Adipocyte (in vitro differentiated cells): ENCODE measurements at regions not wholly inside any gene's neighbourhood (a gene's known extent, or its start where the extent isn't known, plus 50 kb on each side); places are given as distances from the start of the nearest gene placed in this dataset.

Experiments used
- DNase-seq: peaks from one replicate; pipeline ENCODE4 v3.0.0-alpha.2; 2015; ENCODE audit warnings: low read depth
- H3K27me3 ChIP-seq: replicated peaks from 2 replicates; pipeline ENCODE4 v1.7.0; 2013; ENCODE audit warnings: mild to moderate bottlenecking, low read length, moderate library complexity; ENCODE audit not compliant: control insufficient read depth, insufficient read depth
- H3K36me3 ChIP-seq: 2 replicates; pipeline ENCODE4 v1.7.0; 2013; ENCODE audit warnings: low read length, mild to moderate bottlenecking, moderate library complexity; ENCODE audit not compliant: control insufficient read depth, insufficient read depth, severe bottlenecking
- H3K4me1 ChIP-seq: 2 replicates; pipeline ENCODE4 v1.7.0; 2013; ENCODE audit warnings: mild to moderate bottlenecking, low read length, moderate library complexity; ENCODE audit not compliant: control insufficient read depth, insufficient read depth
- H3K4me3 ChIP-seq: 2 replicates; pipeline ENCODE4 v1.7.0; 2013; ENCODE audit warnings: mild to moderate bottlenecking, low read length, moderate library complexity
- H3K9ac ChIP-seq: 2 replicates; pipeline ENCODE4 v1.7.0; 2013; ENCODE audit warnings: mild to moderate bottlenecking, low read length, moderate library complexity
- H3K9me3 ChIP-seq: 2 replicates; pipeline ENCODE4 v1.7.0; 2013; ENCODE audit warnings: mild to moderate bottlenecking, low read length, moderate library complexity; ENCODE audit not compliant: control insufficient read depth

DNA sequence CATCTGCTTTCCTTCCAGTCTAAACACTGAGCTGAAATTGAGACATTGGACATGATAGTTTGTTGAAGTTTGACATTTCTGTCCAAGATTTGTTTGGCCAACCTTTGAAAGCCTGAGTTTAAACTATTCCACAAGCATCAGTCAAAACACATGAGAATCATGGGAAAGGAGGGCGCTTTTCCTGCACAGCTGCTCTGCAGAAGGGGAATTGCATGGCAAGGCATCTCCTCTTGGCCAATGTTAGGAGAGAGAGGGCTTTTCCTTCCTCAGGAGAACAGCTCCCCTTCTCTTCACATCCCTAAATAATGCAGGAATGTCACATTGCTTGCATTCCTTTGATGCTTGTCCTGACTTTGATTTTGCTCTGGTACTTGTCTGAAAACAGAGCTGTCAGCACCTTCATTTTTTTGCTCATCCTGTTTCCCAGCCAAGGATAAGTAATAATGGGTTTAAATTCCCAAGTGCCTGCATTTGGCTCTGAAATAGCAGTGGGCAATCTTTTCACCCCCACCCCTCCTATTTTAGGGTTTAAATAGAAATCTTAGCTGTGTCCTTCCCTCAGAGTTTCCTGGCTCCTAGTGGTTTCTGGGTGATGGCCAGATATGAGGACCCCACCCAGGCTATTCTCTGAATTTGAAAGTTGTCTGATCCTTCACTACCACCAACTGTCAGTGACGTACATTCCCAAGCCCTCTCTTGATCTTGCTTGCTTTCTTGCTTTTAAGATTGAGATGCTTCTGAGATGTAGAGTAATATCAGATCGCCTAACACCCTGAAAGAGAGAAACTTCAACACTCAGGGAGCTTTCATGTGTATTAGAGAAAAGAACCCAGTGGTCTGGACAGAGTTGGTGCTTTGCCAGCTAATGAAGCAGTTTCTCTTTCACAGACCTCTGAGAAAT lies 75.2 kb upstream of the NPVF start:
- no peaks in the 10 kb centered on the region for H3K36me3 ChIP-seq
- no peak overlapping the region for H3K9ac ChIP-seq
- no peaks in the 10 kb centered on the region for H3K27me3 ChIP-seq
- no peaks in the 10 kb centered on the region for H3K9me3 ChIP-seq
- H3K4me1 ChIP-seq: peaks cover 6% of the 10 kb centered on the region
- H3K4me3 ChIP-seq: no peak overlapping the region
- no peak for DNase-seq

GRCh38 chr7:25304691-25305090 lies 76.4 kb upstream of the NPVF start:
- Histone ChIP-seq H3K27me3 (no peaks in the 10 kb centered on the region), H3K9me3 (no peaks in the 10 kb centered on the region), H3K4me1 (peaks cover 6% of the 10 kb centered on the region), H3K4me3 (no peak overlapping the region), H3K36me3 (no peaks in the 10 kb centered on the region), H3K9ac (no peak overlapping the region)
- DNase-seq: no peak

DNA sequence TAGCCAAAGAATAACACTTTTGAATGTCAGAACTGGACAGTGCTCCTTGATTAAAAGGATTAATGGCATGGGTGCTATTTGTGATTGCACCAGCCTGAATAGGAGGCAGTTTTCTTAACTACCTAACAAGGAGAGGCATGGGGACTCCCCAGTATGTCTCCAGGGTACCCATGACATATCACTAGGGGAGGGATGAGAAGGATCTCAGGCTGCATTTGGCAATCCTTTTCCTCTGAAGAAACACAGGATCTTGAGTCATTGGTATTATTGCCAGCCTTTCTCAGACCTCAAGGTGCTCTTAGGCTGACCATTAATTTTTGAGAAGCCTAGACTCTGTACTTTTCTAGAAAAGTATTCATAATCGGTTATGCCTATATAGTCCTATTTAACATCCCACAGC lies 77.5 kb upstream of the NPVF start:
- no peak for DNase-seq
- Histone ChIP-seq H3K4me1 (peaks cover 6% of the 10 kb centered on the region), H3K9me3 (no peaks in the 10 kb centered on the region), H3K9ac (no peak overlapping the region), H3K4me3 (no peak overlapping the region), H3K36me3 (no peaks in the 10 kb centered on the region), H3K27me3 (no peaks in the 10 kb centered on the region)

- Histone ChIP-seq H3K4me1 (peaks cover 6% of the 10 kb centered on the region), H3K27me3 (no peaks in the 10 kb centered on the region), H3K36me3 (no peaks in the 10 kb centered on the region), H3K9me3 (no peaks in the 10 kb centered on the region), H3K9ac (no peak overlapping the region), H3K4me3 (no peak overlapping the region)
- DNase-seq: no peak
These were observed 79.3 kb upstream of the NPVF start for GRCh38 chr7:25307624-25308023.

- DNase-seq: no peak
- H3K4me1 ChIP-seq: peaks cover 6% of the 10 kb centered on the region
- H3K36me3 ChIP-seq: no peaks in the 10 kb centered on the region
- no peak overlapping the region for H3K4me3 ChIP-seq
- no peaks in the 10 kb centered on the region for H3K27me3 ChIP-seq
- H3K9ac ChIP-seq: no peak overlapping the region
- no peaks in the 10 kb centered on the region for H3K9me3 ChIP-seq
These were observed 80.0 kb upstream of the NPVF start for GRCh38 chr7:25308246-25308645.

- Histone ChIP-seq H3K4me3 (no peak overlapping the region), H3K36me3 (no peaks in the 10 kb centered on the region), H3K4me1 (no peaks in the 10 kb centered on the region), H3K9me3 (no peaks in the 10 kb centered on the region), H3K27me3 (no peaks in the 10 kb centered on the region), H3K9ac (no peak overlapping the region)
- DNase-seq: no peak
These were observed 80.8 kb upstream of the NPVF start for GRCh38 chr7:25308906-25309705.

DNA sequence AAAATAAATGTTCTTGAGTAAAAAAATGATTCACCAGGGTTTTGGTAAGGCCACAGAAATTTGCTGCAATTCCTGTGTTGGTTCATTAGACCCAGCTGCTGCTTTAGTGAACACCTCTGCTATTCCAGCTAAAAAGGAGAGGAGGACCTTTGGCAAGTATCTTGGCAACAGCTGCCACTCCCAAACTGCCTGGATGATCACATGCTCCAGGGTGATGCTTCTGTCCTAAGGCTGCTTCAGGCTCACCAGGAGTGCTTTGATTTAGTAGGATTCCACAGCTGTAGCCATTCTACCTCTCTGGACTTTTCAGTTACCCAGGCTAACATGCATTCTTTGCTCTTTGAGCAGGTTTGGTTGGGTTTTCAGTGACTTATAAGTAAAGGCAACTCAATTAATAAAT lies 82.6 kb upstream of the NPVF start:
- DNase-seq: no peak
- H3K27me3 ChIP-seq: no peaks in the 10 kb centered on the region
- no peaks in the 10 kb centered on the region for H3K36me3 ChIP-seq
- H3K4me3 ChIP-seq: no peak overlapping the region
- no peaks in the 10 kb centered on the region for H3K9me3 ChIP-seq
- no peak overlapping the region for H3K9ac ChIP-seq
- H3K4me1 ChIP-seq: no peaks in the 10 kb centered on the region

DNA sequence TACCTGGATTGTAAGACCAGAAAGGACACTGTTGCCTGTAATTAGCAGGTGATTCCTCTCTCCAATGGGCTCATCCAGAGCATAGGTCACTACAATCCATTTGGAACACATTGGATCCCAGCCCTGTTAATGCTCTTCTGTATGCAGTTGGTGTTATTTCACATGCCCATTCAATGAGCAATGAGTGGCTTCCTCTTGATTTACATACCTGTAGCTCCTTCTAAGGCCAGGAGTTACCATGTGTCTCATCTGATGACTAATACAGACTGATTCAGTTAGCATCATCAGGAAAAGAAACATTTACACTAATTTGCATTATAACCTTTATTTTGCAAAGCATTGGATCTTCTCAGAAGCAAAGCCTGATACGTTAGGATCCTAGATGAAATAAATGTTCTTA lies 83.1 kb upstream of the NPVF start:
- no peak for DNase-seq
- Histone ChIP-seq H3K27me3 (no peaks in the 10 kb centered on the region), H3K9ac (no peak overlapping the region), H3K9me3 (no peaks in the 10 kb centered on the region), H3K36me3 (no peaks in the 10 kb centered on the region), H3K4me3 (no peak overlapping the region), H3K4me1 (no peaks in the 10 kb centered on the region)

- no peaks in the 10 kb centered on the region for H3K4me1 ChIP-seq
- H3K36me3 ChIP-seq: no peaks in the 10 kb centered on the region
- no peak for DNase-seq
- no peaks in the 10 kb centered on the region for H3K27me3 ChIP-seq
- H3K9ac ChIP-seq: no peak overlapping the region
- H3K4me3 ChIP-seq: no peak overlapping the region
- H3K9me3 ChIP-seq: no peaks in the 10 kb centered on the region
These were observed 84.7 kb upstream of the NPVF start for GRCh38 chr7:25312968-25313367.

GRCh38 chr7:25313526-25313925 lies 85.2 kb upstream of the NPVF start:
- Histone ChIP-seq H3K4me1 (no peaks in the 10 kb centered on the region), H3K4me3 (no peak overlapping the region), H3K27me3 (no peaks in the 10 kb centered on the region), H3K9me3 (no peaks in the 10 kb centered on the region), H3K36me3 (no peaks in the 10 kb centered on the region), H3K9ac (no peak overlapping the region)
- no peak for DNase-seq

DNA sequence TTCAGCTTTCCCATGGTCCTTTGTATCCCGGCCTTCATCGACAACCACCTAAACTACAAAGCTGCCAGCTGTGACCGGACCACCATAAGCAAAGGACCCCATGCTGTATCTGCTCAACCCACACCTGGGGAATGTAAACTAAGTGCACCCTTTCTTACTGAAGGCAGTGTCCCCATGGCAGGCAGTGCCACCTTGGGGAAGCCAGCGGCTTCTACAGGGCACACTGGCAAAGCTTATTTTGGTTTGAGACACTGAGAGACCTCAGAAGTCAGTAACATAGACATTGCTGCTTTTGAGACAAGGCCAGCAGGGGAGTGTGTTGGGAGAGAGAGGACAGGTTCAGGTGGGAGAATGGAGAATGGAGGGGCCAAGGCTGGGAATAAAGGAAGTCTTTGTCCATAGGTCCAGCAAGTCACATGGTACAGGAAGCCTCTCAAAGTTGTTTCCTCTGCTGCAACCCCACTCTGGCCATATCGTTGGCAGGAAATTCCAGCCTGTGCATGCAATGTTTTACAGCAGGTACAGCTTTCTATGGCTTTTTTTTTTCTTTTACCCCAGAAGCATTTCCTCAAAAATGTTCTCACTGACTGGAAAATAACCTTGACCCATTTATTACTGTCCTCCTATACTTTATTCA lies 85.9 kb upstream of the NPVF start:
- Histone ChIP-seq H3K27me3 (no peaks in the 10 kb centered on the region), H3K36me3 (no peaks in the 10 kb centered on the region), H3K9ac (no peak overlapping the region), H3K4me3 (no peak overlapping the region), H3K4me1 (no peaks in the 10 kb centered on the region), H3K9me3 (no peaks in the 10 kb centered on the region)
- DNase-seq: no peak
